ENCODE measurements at regions not wholly inside any gene's neighbourhood (a gene's known extent, or its start where the extent isn't known, plus 50 kb on each side); places are given as distances from the start of the nearest gene placed in this dataset.

DNA sequence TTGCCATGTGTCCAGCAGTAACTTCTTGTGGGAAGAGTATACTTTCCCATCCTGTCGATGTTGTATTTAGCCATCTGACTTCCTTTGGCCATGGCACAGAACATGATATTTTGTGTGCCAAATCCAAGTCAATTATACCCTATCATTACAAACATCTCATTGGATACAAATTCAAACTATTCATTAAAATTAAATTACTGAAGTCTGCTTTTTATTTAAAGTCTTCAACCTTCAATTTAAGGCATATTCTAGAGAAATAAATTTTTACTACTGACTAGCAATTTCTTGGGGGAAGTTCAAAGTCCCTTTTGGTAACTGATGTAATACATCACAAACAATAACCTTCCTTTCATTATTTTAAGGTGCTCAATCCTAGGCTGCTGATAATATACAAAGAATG, 192.6 kb downstream of the SLC6A15 start:
- H3K79me2 ChIP-seq (ENCODE audit: insufficient read depth, low read length): no peaks in the 10 kb centered on the region
- no peak for TF ChIP-seq EZH2 (IDR thresholded peaks at IDR 0.05; ENCODE audit: insufficient read depth, low read length)
- TF ChIP-seq, protein P1, sequence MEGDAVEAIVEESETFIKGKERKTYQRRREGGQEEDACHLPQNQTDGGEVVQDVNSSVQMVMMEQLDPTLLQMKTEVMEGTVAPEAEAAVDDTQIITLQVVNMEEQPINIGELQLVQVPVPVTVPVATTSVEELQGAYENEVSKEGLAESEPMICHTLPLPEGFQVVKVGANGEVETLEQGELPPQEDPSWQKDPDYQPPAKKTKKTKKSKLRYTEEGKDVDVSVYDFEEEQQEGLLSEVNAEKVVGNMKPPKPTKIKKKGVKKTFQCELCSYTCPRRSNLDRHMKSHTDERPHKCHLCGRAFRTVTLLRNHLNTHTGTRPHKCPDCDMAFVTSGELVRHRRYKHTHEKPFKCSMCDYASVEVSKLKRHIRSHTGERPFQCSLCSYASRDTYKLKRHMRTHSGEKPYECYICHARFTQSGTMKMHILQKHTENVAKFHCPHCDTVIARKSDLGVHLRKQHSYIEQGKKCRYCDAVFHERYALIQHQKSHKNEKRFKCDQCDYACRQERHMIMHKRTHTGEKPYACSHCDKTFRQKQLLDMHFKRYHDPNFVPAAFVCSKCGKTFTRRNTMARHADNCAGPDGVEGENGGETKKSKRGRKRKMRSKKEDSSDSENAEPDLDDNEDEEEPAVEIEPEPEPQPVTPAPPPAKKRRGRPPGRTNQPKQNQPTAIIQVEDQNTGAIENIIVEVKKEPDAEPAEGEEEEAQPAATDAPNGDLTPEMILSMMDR (IDR thresholded peaks at IDR 0.05; ENCODE audit: insufficient read depth, low read depth, low read length): no peak
- DNase-seq (ENCODE audit: low read depth) (no peak), FAIRE-seq (no peak)
- no peaks in the 10 kb centered on the region for H3K9me3 Mint-ChIP-seq (ENCODE audit: unreplicated experiment)
- H2AFZ ChIP-seq (ENCODE audit: low read depth, low read length): no peak overlapping the region
- H3K27me3 Mint-ChIP-seq (ENCODE audit: low read depth, unreplicated experiment): no peaks in the 10 kb centered on the region
- no peaks in the 10 kb centered on the region for H3K36me3 Mint-ChIP-seq (ENCODE audit: low read depth, unreplicated experiment)
- H3K4me3 Mint-ChIP-seq (ENCODE audit: unreplicated experiment): no peak overlapping the region
- H3K9ac ChIP-seq (ENCODE audit: low read length): no peak overlapping the region
- no peaks in the 10 kb centered on the region for H3K9me3 ChIP-seq (ENCODE audit: insufficient read depth, low read depth, low read length)
- H4K20me1 ChIP-seq (ENCODE audit: insufficient read depth, low read length): no peaks in the 10 kb centered on the region
- H3K4me1 Mint-ChIP-seq (ENCODE audit: low read depth, unreplicated experiment): no peaks in the 10 kb centered on the region
- H3K36me3 ChIP-seq (ENCODE audit: insufficient read depth, low read length): no peaks in the 10 kb centered on the region
- H3K4me2 ChIP-seq (ENCODE audit: low read length): no peak overlapping the region
- no peak overlapping the region for H3K27ac Mint-ChIP-seq (ENCODE audit: unreplicated experiment)
- H3K27ac ChIP-seq (ENCODE audit: low read depth, low read length): no peak overlapping the region
- H3K4me1 ChIP-seq (ENCODE audit: insufficient read depth, low read length): no peaks in the 10 kb centered on the region
- no peaks in the 10 kb centered on the region for H3K27me3 ChIP-seq (ENCODE audit: insufficient read depth, low read length)
- no peak overlapping the region for H3K4me3 ChIP-seq (ENCODE audit: insufficient read depth, low read depth, low read length)

DNA sequence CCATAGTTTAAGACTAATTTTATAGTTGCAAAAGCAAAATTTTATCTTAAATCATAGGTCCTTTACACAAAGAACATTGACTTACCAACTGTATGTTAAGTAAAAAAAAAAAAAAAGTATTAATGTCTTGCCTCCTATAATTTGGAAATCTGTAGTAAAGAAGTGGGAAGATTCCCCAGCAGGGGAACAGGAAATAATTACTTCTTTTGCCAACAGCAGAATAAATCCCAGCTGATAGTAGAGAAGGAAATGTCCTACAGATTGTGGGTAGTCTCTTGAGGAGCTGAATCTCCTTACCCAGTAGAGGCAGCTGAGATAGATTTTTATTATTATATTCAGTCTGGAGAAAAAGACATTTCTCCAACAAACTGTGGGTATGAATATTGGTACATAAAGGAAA, 193.7 kb downstream of the SLC6A15 start:
- Mint-ChIP-seq H3K36me3 (ENCODE audit: low read depth, unreplicated experiment) (no peaks in the 10 kb centered on the region), H3K27ac (ENCODE audit: unreplicated experiment) (no peak overlapping the region), H3K4me3 (ENCODE audit: unreplicated experiment) (no peak overlapping the region), H3K27me3 (ENCODE audit: low read depth, unreplicated experiment) (no peaks in the 10 kb centered on the region), H3K4me1 (ENCODE audit: low read depth, unreplicated experiment) (no peaks in the 10 kb centered on the region), H3K9me3 (ENCODE audit: unreplicated experiment) (no peaks in the 10 kb centered on the region)
- Histone ChIP-seq H3K79me2 (ENCODE audit: insufficient read depth, low read length) (no peaks in the 10 kb centered on the region), H3K27ac (ENCODE audit: low read depth, low read length) (no peak overlapping the region), H3K27me3 (ENCODE audit: insufficient read depth, low read length) (no peaks in the 10 kb centered on the region), H3K9me3 (ENCODE audit: insufficient read depth, low read depth, low read length) (no peaks in the 10 kb centered on the region), H3K9ac (ENCODE audit: low read length) (no peak overlapping the region), H3K36me3 (ENCODE audit: insufficient read depth, low read length) (no peaks in the 10 kb centered on the region), H3K4me1 (ENCODE audit: insufficient read depth, low read length) (no peaks in the 10 kb centered on the region), H2AFZ (ENCODE audit: low read depth, low read length) (no peak overlapping the region), H4K20me1 (ENCODE audit: insufficient read depth, low read length) (no peaks in the 10 kb centered on the region), H3K4me2 (ENCODE audit: low read length) (no peak overlapping the region), H3K4me3 (ENCODE audit: insufficient read depth, low read depth, low read length) (no peak overlapping the region)
- DNase-seq (ENCODE audit: low read depth) (no peak), FAIRE-seq (no peak)
- TF ChIP-seq, protein P1 (IDR thresholded peaks at IDR 0.05; ENCODE audit: insufficient read depth, low read depth, low read length): no peak
- TF ChIP-seq EZH2 (IDR thresholded peaks at IDR 0.05; ENCODE audit: insufficient read depth, low read length): no peak

DNA sequence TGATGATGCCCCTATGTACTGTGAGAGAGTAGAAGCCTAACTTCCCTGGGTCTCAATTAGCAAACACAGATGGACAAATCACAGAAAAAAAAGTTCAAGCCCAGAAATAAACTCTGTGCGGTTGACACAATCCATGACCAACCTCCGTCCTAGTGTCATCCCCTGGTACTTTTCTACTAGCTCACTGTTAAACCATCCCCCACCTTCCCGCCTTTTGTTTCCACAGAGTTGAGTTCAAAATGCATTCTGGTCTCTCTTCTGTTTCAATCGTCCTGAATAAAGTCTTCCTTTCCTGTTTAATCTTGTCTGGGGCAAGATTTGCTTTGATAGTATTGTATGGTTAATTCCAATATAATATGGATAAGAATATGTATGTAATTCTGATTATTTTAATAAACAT, 199.9 kb downstream of the SLC6A15 start:
- Histone ChIP-seq H3K27ac (ENCODE audit: low read depth, low read length) (no peak overlapping the region), H3K9me3 (ENCODE audit: insufficient read depth, low read depth, low read length) (no peaks in the 10 kb centered on the region), H2AFZ (ENCODE audit: low read depth, low read length) (no peak overlapping the region), H3K4me1 (ENCODE audit: insufficient read depth, low read length) (no peaks in the 10 kb centered on the region), H4K20me1 (ENCODE audit: insufficient read depth, low read length) (no peaks in the 10 kb centered on the region), H3K9ac (ENCODE audit: low read length) (no peak overlapping the region), H3K4me3 (ENCODE audit: insufficient read depth, low read depth, low read length) (no peak overlapping the region), H3K79me2 (ENCODE audit: insufficient read depth, low read length) (no peaks in the 10 kb centered on the region), H3K36me3 (ENCODE audit: insufficient read depth, low read length) (no peaks in the 10 kb centered on the region), H3K27me3 (ENCODE audit: insufficient read depth, low read length) (no peaks in the 10 kb centered on the region), H3K4me2 (ENCODE audit: low read length) (no peak overlapping the region)
- Mint-ChIP-seq H3K4me3 (ENCODE audit: unreplicated experiment) (no peak overlapping the region), H3K4me1 (ENCODE audit: low read depth, unreplicated experiment) (no peaks in the 10 kb centered on the region), H3K9me3 (ENCODE audit: unreplicated experiment) (no peaks in the 10 kb centered on the region), H3K36me3 (ENCODE audit: low read depth, unreplicated experiment) (no peaks in the 10 kb centered on the region), H3K27me3 (ENCODE audit: low read depth, unreplicated experiment) (no peaks in the 10 kb centered on the region), H3K27ac (ENCODE audit: unreplicated experiment) (no peak overlapping the region)
- DNase-seq (ENCODE audit: low read depth) (no peak), FAIRE-seq (no peak)
- TF ChIP-seq EZH2 (IDR thresholded peaks at IDR 0.05; ENCODE audit: insufficient read depth, low read length): no peak
- TF ChIP-seq, protein P1 (IDR thresholded peaks at IDR 0.05; ENCODE audit: insufficient read depth, low read depth, low read length): no peak

Measured in astrocyte (in vitro differentiated cells and primary cell).